Hepatocyte (in vitro differentiated cells): ENCODE measurements at regions not wholly inside any gene's neighbourhood (a gene's known extent, or its start where the extent isn't known, plus 50 kb on each side); places are given as distances from the start of the nearest gene placed in this dataset.

ENCODE experiments used
- EZH2 ChIP-seq: fragments of 200-600 bp; sonication (generic); IDR thresholded peaks from 2 replicates; pipeline ENCODE4 v1.6.1; 2016; ENCODE audit warnings: antibody characterized with exemption, mild to moderate bottlenecking, borderline replicate concordance
- TF ChIP-seq, protein P1 (sequence below): fragments of 200-600 bp; sonication (generic); IDR thresholded peaks from 2 replicates; pipeline ENCODE4 v1.5.1; 2016; ENCODE audit warnings: antibody characterized with exemption, mild to moderate bottlenecking; ENCODE audit not compliant: poor library complexity

GRCh38 chr3:145063616-145064015 is 1092.0 kb downstream of the DIPK2A start:
- TF ChIP-seq, protein P1, sequence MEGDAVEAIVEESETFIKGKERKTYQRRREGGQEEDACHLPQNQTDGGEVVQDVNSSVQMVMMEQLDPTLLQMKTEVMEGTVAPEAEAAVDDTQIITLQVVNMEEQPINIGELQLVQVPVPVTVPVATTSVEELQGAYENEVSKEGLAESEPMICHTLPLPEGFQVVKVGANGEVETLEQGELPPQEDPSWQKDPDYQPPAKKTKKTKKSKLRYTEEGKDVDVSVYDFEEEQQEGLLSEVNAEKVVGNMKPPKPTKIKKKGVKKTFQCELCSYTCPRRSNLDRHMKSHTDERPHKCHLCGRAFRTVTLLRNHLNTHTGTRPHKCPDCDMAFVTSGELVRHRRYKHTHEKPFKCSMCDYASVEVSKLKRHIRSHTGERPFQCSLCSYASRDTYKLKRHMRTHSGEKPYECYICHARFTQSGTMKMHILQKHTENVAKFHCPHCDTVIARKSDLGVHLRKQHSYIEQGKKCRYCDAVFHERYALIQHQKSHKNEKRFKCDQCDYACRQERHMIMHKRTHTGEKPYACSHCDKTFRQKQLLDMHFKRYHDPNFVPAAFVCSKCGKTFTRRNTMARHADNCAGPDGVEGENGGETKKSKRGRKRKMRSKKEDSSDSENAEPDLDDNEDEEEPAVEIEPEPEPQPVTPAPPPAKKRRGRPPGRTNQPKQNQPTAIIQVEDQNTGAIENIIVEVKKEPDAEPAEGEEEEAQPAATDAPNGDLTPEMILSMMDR, result no peak
- no peak for TF ChIP-seq EZH2
